ENCODE measurements at regions not wholly inside any gene's neighbourhood (a gene's known extent, or its start where the extent isn't known, plus 50 kb on each side); places are given as distances from the start of the nearest gene placed in this dataset.

GRCh38 chr16:13835387-13835786 is 84.6 kb upstream of the ERCC4 start:
- TF ChIP-seq CTCF (IDR thresholded peaks at IDR 0.05; ENCODE audit: borderline replicate concordance, extremely low read depth, low read length, poor library complexity, severe bottlenecking): no peak
- TF ChIP-seq EZH2 (IDR thresholded peaks at IDR 0.05; ENCODE audit: borderline replicate concordance, low read depth, low read length, severe bottlenecking): no peak
